ENCODE measurements at regions not wholly inside any gene's neighbourhood (a gene's known extent, or its start where the extent isn't known, plus 50 kb on each side); places are given as distances from the start of the nearest gene placed in this dataset.

DNA sequence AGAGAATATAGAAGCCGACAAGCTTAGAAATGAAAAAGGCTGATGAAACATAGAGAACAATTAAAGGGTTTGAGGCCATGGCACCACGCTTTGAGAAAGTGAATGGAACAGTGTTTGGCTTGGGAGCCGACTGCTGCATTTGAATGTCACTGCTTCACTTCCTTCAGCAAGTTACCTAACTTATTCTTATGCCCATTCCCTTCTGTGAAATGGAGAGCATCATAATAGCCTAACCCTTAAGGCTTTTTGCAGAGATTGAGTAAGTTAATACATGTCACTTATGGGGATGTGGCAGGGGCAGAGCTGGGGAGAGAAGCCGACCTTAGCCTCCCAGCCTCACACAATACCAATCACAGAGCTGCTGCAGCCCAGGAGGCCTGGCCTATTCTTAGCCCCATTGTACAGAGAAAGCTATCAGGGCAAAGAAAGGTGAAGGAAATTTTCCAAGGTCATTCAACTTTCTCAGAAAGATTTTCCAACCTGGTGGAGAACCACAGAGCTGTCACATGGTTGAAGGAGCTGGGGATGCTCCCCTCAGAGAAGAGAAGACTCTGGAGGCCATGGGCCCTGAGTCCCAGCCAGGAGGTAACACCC lies 186.0 kb upstream of the GDF10 start:
- Histone ChIP-seq H3K36me3 (no peaks in the 10 kb centered on the region), H3K4me3 (no peak overlapping the region), H3K4me1 (replicated peaks) (no peaks in the 10 kb centered on the region), H3K27me3 (replicated peaks; ENCODE audit: insufficient read depth) (no peaks in the 10 kb centered on the region), H3K9me3 (no peaks in the 10 kb centered on the region), H3K27ac (no peak overlapping the region)
- intact Hi-C loops (cut with DNase I): no loop called here
- TF ChIP-seq POLR2AphosphoS5 (IDR thresholded peaks at IDR 0.05) (no peak), POLR2A (IDR thresholded peaks at IDR 0.05) (no peak)
- TF ChIP-seq, protein P1, sequence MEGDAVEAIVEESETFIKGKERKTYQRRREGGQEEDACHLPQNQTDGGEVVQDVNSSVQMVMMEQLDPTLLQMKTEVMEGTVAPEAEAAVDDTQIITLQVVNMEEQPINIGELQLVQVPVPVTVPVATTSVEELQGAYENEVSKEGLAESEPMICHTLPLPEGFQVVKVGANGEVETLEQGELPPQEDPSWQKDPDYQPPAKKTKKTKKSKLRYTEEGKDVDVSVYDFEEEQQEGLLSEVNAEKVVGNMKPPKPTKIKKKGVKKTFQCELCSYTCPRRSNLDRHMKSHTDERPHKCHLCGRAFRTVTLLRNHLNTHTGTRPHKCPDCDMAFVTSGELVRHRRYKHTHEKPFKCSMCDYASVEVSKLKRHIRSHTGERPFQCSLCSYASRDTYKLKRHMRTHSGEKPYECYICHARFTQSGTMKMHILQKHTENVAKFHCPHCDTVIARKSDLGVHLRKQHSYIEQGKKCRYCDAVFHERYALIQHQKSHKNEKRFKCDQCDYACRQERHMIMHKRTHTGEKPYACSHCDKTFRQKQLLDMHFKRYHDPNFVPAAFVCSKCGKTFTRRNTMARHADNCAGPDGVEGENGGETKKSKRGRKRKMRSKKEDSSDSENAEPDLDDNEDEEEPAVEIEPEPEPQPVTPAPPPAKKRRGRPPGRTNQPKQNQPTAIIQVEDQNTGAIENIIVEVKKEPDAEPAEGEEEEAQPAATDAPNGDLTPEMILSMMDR (IDR thresholded peaks at IDR 0.05): no peak
- DNase-seq (ENCODE audit: low spot score): no peak
- WGBS: 90% methylated on average over 4 of the region's 4 CpGs

DNA sequence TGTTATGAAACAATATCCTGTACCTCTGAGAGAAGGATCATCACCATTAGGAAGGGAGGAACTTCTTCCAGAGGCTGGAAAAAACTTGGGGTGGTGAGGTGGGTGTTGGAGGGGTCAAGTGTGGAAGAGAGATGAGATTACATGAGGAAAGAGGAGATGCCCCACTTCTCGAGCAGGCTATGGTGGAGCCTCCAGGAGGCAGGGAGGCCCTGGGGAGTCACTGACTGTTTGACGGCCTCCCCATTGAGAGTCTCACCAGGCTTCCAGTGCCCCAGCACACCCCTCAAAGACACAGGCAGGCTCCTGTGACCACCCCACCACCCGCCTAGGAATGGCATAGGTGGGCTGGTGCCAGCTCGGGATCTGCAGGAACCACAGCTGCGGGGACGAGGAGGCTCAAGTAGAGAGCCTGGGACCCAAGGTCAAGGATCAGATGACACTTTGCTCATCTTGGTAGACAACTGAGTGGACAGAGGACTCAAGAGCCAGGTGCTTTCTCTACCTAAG lies 185.3 kb upstream of the GDF10 start:
- DNase-seq (ENCODE audit: low spot score): no peak
- WGBS: 93% methylated on average over 6 of the region's 6 CpGs
- TF ChIP-seq POLR2AphosphoS5 (IDR thresholded peaks at IDR 0.05): no peak
- TF ChIP-seq POLR2A (IDR thresholded peaks at IDR 0.05): no peak
- TF ChIP-seq, protein P1 (IDR thresholded peaks at IDR 0.05): no peak
- Histone ChIP-seq H3K9me3 (no peaks in the 10 kb centered on the region), H3K27ac (no peak overlapping the region), H3K4me3 (no peak overlapping the region), H3K36me3 (no peaks in the 10 kb centered on the region), H3K4me1 (replicated peaks) (no peaks in the 10 kb centered on the region), H3K27me3 (replicated peaks; ENCODE audit: insufficient read depth) (no peaks in the 10 kb centered on the region)
- intact Hi-C loops (cut with DNase I): no loop called here

DNA sequence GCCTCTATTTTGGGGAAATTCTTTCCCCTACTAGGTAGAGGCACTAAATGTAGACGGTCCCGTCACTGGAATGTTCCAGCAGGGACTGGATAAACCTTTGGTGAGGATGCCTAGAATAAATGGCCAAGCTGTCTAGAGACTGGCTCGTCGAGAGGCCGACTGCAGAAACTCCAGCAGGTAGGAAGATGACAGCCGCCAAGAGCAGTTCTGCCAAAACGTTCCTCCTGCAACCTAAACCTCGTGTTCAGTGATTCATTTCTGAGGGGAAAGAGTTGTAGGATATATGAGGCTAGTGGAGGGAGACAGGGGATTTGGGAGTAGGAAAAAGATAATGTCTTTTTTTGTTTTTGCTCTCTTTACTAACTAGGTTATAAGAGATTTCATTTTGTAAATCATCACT lies 184.7 kb upstream of the GDF10 start:
- WGBS: 76% methylated on average over 8 of the region's 8 CpGs
- Histone ChIP-seq H3K9me3 (no peaks in the 10 kb centered on the region), H3K27me3 (replicated peaks; ENCODE audit: insufficient read depth) (no peaks in the 10 kb centered on the region), H3K4me3 (no peak overlapping the region), H3K27ac (no peak overlapping the region), H3K4me1 (replicated peaks) (no peaks in the 10 kb centered on the region), H3K36me3 (no peaks in the 10 kb centered on the region)
- DNase-seq (ENCODE audit: low spot score): no peak
- TF ChIP-seq, protein P1 (IDR thresholded peaks at IDR 0.05): no peak
- TF ChIP-seq POLR2AphosphoS5 (IDR thresholded peaks at IDR 0.05): no peak
- no peak for TF ChIP-seq POLR2A (IDR thresholded peaks at IDR 0.05)
- intact Hi-C loops (cut with DNase I): no loop called here

DNA sequence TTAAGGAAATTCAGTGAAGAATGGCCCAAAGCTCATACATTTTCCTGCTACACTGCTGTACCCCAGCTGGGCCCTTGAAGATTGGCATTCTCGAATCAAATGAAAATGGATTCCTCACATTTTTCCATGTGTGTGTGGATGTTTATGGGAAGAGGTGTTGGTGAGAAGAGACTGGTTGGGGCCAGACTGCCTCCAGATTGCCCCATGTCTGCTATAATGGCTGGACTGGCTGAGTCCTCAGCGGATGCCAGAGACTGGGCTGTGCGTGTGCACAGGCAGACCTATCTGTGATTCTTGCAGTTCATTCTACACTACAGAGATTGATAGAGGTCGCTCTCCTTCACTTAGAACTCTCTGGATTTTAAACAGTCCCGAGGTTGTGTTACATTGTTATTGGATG lies 183.6 kb upstream of the GDF10 start:
- TF ChIP-seq POLR2AphosphoS5 (IDR thresholded peaks at IDR 0.05): no peak
- TF ChIP-seq, protein P1 (IDR thresholded peaks at IDR 0.05): no peak
- TF ChIP-seq POLR2A (IDR thresholded peaks at IDR 0.05): no peak
- intact Hi-C loops (cut with DNase I): no loop called here
- 78% methylated on average over 5 of the region's 5 CpGs for WGBS
- Histone ChIP-seq H3K9me3 (no peaks in the 10 kb centered on the region), H3K36me3 (no peaks in the 10 kb centered on the region), H3K4me3 (no peak overlapping the region), H3K27ac (no peak overlapping the region), H3K27me3 (replicated peaks; ENCODE audit: insufficient read depth) (no peaks in the 10 kb centered on the region), H3K4me1 (replicated peaks) (no peaks in the 10 kb centered on the region)
- DNase-seq (ENCODE audit: low spot score): no peak

DNA sequence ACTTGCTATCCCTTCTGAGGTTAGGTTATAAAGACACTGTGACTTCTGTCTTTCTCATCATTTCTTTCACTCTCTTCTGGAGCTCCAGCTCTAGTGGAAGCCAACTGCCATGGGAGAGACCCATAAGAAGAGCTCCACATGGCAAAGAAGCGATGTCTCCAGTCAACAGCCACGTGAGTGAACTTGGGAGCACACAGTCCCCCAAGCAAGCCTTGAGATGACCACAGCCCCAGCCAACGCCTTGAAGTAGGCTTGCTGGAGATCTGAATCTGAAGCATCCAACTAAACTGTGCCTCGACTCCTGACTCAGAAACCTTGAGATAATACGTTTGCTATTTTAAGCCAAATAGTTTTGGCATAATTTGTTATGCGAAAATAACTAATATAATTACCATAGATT lies 181.7 kb upstream of the GDF10 start:
- intact Hi-C loops (cut with DNase I): no loop called here
- Histone ChIP-seq H3K27ac (no peak overlapping the region), H3K27me3 (replicated peaks; ENCODE audit: insufficient read depth) (no peaks in the 10 kb centered on the region), H3K4me1 (replicated peaks) (no peaks in the 10 kb centered on the region), H3K36me3 (no peaks in the 10 kb centered on the region), H3K4me3 (no peak overlapping the region), H3K9me3 (no peaks in the 10 kb centered on the region)
- DNase-seq (ENCODE audit: low spot score): no peak
- no peak for TF ChIP-seq POLR2A (IDR thresholded peaks at IDR 0.05)
- TF ChIP-seq, protein P1 (IDR thresholded peaks at IDR 0.05): no peak
- TF ChIP-seq POLR2AphosphoS5 (IDR thresholded peaks at IDR 0.05): no peak
- WGBS: 95% methylated on average over 6 of the region's 6 CpGs

Measured in prostate gland (tissue), 2 donors.